HG03571 (cell line): ENCODE measurements at regions not wholly inside any gene's neighbourhood (a gene's known extent, or its start where the extent isn't known, plus 50 kb on each side); places are given as distances from the start of the nearest gene placed in this dataset.

Experiments used
- ATAC-seq: cut with Tn5 transposase; IDR thresholded peaks from one replicate; pipeline ENCODE4 v1.9.1; 2021; ENCODE audit not compliant: unreplicated experiment

DNA sequence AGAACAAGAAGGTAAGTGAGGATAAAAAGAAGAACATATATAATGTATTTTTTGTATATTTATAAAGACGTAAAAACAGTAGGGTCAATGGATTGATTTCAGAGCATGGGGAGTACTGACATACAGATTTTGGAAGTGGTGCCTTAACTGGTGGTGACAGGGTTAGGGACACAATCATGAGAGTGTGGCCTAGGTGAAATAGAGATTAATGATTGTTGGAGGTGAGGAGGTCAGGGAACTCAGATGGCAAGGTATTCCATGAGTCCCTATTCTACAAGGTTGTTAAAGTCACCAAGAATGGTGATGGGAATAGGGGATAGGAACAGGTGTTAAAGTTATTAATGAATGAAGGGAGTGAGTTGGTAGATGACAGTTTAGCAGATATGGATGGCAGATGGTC, 210.8 kb downstream of the SEMA6A start:
- ATAC-seq = no peak

DNA sequence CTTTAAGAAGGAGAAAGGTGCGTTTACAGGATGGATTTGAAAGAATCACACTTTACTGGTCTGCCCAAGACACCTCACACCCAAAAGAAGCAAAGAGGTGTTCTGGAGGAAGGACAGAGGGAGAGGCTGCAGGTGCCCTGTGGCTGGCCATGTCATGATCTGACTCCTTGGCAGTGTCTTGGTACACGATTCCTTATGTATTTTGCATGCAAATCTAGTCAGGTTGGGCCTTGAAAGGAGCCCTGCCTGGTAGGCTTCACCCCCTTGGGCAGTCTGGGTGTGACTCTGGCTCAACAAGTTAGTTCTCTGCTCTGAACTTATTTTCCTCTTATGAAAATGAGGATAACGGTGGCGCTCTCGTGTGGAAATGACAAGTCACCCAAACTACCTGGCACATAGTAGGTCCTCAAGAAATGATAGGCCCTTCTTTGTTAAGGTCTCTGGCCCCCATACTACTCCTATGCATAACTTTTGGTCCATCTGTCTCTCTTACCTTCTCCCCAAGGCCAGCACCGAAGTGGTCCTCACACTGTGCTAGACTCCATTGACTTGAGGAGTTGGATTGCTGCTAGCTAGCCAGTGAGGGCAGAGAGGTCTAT, 212.5 kb downstream of the SEMA6A start:
- ATAC-seq = no peak

DNA sequence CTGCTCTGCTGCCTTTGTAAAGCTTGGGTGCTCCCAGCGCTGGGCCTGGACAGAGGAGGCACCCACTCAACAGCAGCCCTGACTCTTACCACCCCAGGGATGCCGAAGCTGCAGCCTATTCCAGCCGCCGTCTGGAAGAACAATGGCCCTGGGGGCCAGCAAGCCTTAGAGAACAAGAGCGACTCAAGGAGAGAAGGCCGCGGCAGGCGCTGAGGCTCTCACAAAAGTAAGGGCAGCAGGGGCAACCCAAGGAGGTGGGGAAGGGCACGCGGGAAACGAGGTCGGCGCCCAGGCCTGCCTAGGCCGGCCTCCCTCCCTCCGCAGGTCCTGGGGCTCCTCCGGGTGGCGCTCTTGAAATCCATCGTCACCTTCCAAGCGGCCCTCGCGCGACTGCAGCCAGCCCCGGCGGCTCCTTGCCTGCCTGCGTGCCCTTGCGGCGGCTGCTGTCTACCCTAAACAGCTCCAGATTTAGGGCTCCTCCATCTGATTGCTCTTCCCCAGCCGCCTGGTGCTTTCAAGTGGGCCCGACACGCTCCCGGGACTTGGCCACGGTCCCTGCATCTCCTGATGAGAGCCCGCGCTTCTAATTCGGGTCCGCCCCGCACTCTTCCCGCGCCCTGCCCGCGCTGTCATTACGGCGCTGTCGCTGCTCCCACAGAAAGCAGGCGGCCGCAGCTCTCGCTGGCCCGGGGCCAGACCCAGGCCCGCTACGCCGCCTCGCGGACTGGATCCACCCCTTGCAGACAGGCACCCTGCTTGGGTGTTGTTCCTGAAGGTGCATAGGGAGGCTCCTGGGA, 213.3 kb downstream of the SEMA6A start:
- ATAC-seq = no peak

DNA sequence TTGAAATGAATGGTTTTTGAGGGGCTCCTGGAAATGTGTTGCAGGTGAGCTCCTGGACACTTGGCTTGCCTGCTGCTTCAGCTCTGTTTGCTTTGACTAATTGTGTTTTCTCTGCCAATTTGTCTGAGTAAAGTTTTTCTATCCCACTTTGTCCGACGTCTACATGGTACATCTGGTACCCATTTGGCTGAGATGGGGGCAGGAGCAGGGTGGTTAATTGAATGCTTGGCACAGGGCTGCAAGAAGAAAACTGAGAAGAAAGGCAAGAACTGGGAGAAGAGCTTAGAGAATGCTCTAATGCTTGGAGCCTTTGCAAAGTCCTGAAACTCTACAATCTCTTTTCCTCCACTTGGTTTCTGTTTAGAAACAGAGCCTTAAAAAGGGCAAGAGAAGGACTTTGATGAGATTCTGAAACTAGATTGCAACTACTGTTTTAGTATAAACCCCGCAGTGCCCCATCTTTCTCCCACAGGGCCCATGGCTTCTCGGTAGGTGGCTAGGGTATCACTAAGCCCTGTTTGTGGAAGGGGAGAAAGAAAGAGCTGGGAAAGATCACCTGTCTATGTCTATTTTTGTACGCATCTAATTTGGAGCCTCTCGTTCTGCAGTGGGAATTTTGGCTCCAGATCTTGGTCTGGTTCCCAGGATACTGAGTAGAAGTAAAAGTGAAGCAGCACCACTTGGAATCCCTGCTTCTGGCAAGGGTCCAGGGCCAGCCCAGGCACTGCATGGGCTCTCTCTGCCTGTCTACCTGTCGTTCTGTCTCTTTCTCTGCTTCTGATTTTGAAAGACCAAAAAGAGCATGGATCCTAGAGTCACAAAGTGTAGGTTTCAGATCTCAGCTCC, 214.4 kb downstream of the SEMA6A start:
- no peak for ATAC-seq

DNA sequence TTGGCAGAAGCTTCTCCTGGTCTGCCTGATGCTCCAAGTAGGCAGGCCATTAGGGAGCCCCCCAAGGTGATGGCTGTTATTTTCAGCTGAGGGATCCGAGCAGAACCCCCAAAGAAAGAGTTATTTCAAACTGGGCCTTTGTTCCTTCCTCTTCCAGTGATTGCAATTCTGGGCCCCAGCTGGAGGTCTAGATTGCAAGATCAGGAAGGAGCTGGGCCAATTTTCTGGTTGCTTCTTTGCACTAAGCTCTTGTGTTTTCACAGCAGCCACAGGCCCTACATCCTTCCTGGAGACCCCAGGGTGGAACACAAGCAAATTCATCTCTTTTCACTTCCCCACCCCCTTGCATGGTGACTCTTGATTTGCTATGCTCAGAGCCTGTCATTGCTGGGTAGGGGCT, 215.0 kb downstream of the SEMA6A start:
- no peak for ATAC-seq

DNA sequence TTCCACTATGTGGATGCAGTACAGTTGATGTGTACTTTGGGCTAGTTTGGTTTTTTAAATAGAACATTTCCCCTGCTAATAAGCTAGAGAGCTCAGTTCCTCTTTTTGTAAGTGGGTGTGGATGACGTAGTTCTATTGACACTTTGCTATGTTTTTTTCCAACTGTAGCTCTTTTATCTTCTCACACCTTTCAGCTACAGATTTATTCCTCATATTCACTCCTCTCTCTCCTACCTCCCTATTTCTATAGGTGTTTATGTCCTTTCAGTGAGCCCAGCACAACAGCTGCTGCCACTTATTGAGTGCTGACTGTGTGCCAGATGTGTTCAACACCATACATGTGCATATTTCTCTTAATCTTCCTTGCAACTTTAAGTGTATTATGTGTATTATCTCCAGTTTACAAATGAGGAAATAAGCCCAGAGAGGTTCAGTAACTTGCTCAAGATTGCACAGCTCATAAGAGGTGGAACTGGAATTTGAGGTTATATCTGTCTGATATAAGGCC, 215.7 kb downstream of the SEMA6A start:
- ATAC-seq = peak; percentile 99

DNA sequence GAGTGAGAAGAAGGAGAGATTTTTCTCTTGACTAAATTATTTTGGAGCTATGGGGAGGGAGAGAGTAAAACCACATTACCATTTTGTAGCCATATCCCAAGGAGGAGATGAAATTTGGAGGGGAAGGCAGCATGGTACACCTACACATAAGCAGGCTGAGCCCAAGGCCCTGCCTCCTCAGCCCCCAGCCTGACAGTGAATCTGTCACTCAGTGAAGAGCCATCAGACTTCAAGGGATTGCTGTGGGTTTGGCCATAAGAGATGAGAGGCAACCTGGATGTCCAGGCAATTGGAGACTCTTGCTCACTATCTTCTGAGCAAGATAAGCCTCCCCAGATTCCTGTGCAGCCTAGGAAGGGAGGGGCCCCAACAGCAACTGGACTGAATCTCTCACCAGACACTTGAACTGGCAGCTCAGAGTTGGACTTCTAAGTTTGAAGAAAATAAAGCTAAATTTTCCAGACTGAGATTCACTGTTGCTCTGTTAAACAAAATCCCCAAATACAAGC, 216.6 kb downstream of the SEMA6A start:
- ATAC-seq = no peak

DNA sequence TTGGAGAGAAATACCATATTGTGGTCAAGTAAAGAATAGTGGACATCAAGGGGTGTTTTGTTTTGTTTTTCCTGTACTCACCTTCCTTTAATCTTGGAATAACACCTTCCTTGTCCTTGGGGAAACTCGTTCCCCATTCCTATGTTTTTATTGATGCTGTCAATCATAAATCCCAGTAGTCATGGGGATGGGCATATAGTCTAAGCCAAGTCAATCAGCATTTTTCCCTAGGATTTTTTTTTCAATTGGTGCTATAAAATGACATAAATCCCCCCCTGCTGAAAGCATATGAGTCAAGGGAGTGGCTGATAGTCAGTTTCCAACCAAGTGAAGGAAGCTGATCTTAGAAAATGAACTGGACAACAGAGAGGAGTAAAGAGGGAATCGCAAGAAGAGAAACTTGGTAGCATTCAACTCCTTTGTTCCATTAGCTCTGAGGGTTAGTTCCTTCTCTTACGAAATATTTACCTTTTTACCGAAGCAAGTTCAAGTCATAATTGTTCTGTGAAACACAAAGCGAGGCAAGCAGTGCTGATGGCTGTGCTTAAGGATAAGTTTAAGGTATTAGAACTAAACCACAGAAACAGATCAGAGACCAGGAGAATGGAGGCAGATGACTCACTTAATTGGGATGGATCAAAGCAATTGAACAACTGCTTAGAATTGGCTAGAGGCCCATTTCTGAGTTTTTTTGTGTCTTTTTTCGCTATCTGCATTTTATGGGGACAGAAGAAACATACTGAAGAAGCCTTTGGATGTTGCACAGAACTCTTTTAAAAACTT, 218.6 kb downstream of the SEMA6A start:
- ATAC-seq = no peak

DNA sequence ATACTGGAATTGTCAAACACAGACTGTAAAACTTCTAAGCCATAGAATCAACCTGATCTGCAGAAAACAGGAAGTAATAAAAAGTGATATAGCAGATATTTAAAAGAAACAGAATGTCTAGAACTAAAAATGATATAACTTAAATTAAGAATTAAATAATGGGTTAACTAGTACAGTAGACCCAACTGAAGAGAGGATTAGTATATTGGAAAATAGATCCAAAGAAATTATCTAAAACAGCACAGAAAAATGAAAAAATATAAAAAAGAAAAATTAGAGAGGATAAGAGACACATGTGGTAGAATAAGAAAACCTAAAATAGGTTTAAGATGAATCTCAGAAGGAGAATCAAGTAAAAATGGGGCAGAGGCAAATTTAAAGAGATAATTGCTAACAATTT, 219.9 kb downstream of the SEMA6A start:
- no peak for ATAC-seq

DNA sequence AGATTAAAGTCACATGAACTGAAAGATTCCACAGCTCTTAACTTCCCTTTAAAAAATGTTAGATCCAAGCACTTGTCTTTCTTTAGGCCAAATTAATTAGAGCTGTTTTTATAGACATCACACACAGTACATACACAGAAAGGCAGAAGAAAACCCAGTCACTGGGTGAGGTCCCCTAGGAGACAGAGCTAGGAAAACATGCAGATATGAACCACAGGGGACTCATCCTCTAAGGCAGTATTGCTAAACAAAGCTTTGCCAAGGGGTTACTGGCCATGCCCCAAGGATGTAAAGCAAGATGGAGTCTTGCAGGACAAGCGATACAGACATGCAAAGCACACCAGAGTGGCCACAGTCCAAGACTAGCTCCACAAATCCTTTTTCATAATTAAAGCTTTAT, 227.0 kb downstream of the SEMA6A start:
- ATAC-seq = no peak

DNA sequence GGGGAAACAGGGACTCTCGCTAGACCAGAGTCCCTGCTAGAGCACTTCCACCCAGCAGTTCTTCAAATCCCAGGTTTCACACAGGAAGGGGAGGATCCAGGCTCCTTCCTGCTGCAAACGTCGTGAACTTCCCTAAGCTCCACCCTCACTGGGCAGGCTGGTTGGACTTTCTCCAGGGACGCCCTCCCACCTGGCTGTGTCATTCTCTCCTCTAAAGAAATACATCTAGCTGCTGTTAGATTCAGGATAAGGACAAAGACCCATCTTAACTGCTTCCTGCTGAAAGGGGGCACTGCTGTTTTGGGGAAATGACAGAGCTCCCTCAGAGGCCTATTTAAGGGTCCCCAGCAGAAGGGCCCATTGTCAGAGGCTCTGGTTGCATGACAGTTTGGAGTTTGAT, 230.7 kb downstream of the SEMA6A start:
- ATAC-seq = no peak
